ENCODE measurements at regions not wholly inside any gene's neighbourhood (a gene's known extent, or its start where the extent isn't known, plus 50 kb on each side); places are given as distances from the start of the nearest gene placed in this dataset.
"Not testable (repeated sequence)": the region's sequence is repeated elsewhere in the genome, so short reads cannot be mapped to it uniquely, and the experiment has no call there.

GRCh38 chr4:3637326-3638016 lies 105.2 kb upstream of the LRPAP1 start:
- H3K4me3 ChIP-seq (ENCODE audit: low read depth, low read length) = no peak overlapping the region
- no peak for DNase-seq (ENCODE audit: low read depth)
- TF ChIP-seq CTCF (IDR thresholded peaks at IDR 0.05; ENCODE audit: low read depth, low read length) (no peak), MYC (IDR thresholded peaks at IDR 0.05; ENCODE audit: low read depth, low read length) (no peak), MAX (IDR thresholded peaks at IDR 0.05; ENCODE audit: low read depth, low read length) (no peak), POLR2A (IDR thresholded peaks at IDR 0.05; ENCODE audit: extremely low read depth, insufficient read length) (no peak)

GRCh38 chr4:3636646-3637320 lies 104.6 kb upstream of the LRPAP1 start:
- no peak overlapping the region for H3K4me3 ChIP-seq (ENCODE audit: low read depth, low read length)
- DNase-seq (ENCODE audit: low read depth) = no peak
- TF ChIP-seq POLR2A (IDR thresholded peaks at IDR 0.05; ENCODE audit: extremely low read depth, insufficient read length) = no peak

GRCh38 chr4:3636020-3636419 lies 103.8 kb upstream of the LRPAP1 start:
- DNase-seq (ENCODE audit: low read depth) = peak; percentile 37
- not testable (repeated sequence) for H3K4me3 ChIP-seq (ENCODE audit: low read depth, low read length)

- H3K4me3 ChIP-seq (ENCODE audit: low read depth, low read length) = no peak overlapping the region
- TF ChIP-seq POLR2A (IDR thresholded peaks at IDR 0.05; ENCODE audit: extremely low read depth, insufficient read length) = no peak
- no peak for TF ChIP-seq MYC (IDR thresholded peaks at IDR 0.05; ENCODE audit: low read depth, low read length)
- TF ChIP-seq MAX (IDR thresholded peaks at IDR 0.05; ENCODE audit: low read depth, low read length) = no peak
- no peak for TF ChIP-seq CTCF (IDR thresholded peaks at IDR 0.05; ENCODE audit: low read depth, low read length)
- no peak for DNase-seq (ENCODE audit: low read depth)
Measured at GRCh38 chr4:3634894-3635820, 102.9 kb upstream of the LRPAP1 start.

GRCh38 chr4:3634281-3634857 lies 102.1 kb upstream of the LRPAP1 start:
- H3K4me3 ChIP-seq (ENCODE audit: low read depth, low read length) = no peak overlapping the region
- no peak for TF ChIP-seq CTCF (IDR thresholded peaks at IDR 0.05; ENCODE audit: low read depth, low read length)
- no peak for TF ChIP-seq MAX (IDR thresholded peaks at IDR 0.05; ENCODE audit: low read depth, low read length)
- no peak for TF ChIP-seq POLR2A (IDR thresholded peaks at IDR 0.05; ENCODE audit: extremely low read depth, insufficient read length)
- TF ChIP-seq MYC (IDR thresholded peaks at IDR 0.05; ENCODE audit: low read depth, low read length) = no peak
- DNase-seq (ENCODE audit: low read depth) = no peak

GRCh38 chr4:3633277-3633676 lies 101.1 kb upstream of the LRPAP1 start:
- not testable (repeated sequence) for DNase-seq (ENCODE audit: low read depth); H3K4me3 ChIP-seq (ENCODE audit: low read depth, low read length)

GRCh38 chr4:3632794-3633193 lies 100.6 kb upstream of the LRPAP1 start:
- DNase-seq (ENCODE audit: low read depth); H3K4me3 ChIP-seq (ENCODE audit: low read depth, low read length): not testable (repeated sequence)

GRCh38 chr4:3631544-3632266 lies 99.5 kb upstream of the LRPAP1 start:
- not testable (repeated sequence) for H3K4me3 ChIP-seq (ENCODE audit: low read depth, low read length); DNase-seq (ENCODE audit: low read depth)
